Vagina (tissue), 2 donors: ENCODE measurements at regions not wholly inside any gene's neighbourhood (a gene's known extent, or its start where the extent isn't known, plus 50 kb on each side); places are given as distances from the start of the nearest gene placed in this dataset.

Experiments used
- CTCF ChIP-seq, 3 experiments: fragments of 450-650 bp in 2 of 3; fragments of 200-600 bp in 1 of 3; sonication (generic) in 1 of 3; IDR thresholded peaks; one replicate each; pipeline ENCODE4 v1.5.1; 2017 to 2019; ENCODE audit warnings: antibody characterized with exemption in 3 of 3, mild to moderate bottlenecking in 2 of 3, moderate library complexity in 2 of 3
- POLR2AphosphoS5 ChIP-seq, 2 donors: sonication (generic); formaldehyde crosslinking; IDR thresholded peaks; one replicate each; pipeline ENCODE4 v1.9.0; 2017; ENCODE audit warnings: antibody characterized with exemption in 2 of 2, mild to moderate bottlenecking in 2 of 2, low read depth in 1 of 2; ENCODE audit not compliant: insufficient read depth in 1 of 2

- TF ChIP-seq CTCF (IDR thresholded peaks at IDR 0.05) (no peak), POLR2AphosphoS5 (IDR thresholded peaks at IDR 0.05; ENCODE audit: insufficient read depth in 1 of 2, low read depth in 1 of 2) (no peak)
Measured at GRCh38 chr9:78918976-78919375, 622.1 kb downstream of the PSAT1 start.
